ENCODE measurements at regions not wholly inside any gene's neighbourhood (a gene's known extent, or its start where the extent isn't known, plus 50 kb on each side); places are given as distances from the start of the nearest gene placed in this dataset.

- no peak for TF ChIP-seq GATA3 (IDR thresholded peaks at IDR 0.05; ENCODE audit: low read depth, low read length)
- TF ChIP-seq GATA2 (IDR thresholded peaks at IDR 0.05; ENCODE audit: low read depth, low read length) = no peak
Measured at GRCh38 chr4:108315694-108316093, 147.0 kb upstream of the LEF1 start.

GRCh38 chr4:108314900-108315589 is 146.3 kb upstream of the LEF1 start:
- TF ChIP-seq GATA2 (IDR thresholded peaks at IDR 0.05; ENCODE audit: low read depth, low read length) (no peak), GATA3 (IDR thresholded peaks at IDR 0.05; ENCODE audit: low read depth, low read length) (no peak)

GRCh38 chr4:108313546-108314339 is 145.0 kb upstream of the LEF1 start:
- TF ChIP-seq GATA2 (IDR thresholded peaks at IDR 0.05; ENCODE audit: low read depth, low read length) (no peak), GATA3 (IDR thresholded peaks at IDR 0.05; ENCODE audit: low read depth, low read length) (no peak)

- TF ChIP-seq GATA3 (IDR thresholded peaks at IDR 0.05; ENCODE audit: low read depth, low read length) (no peak), GATA2 (IDR thresholded peaks at IDR 0.05; ENCODE audit: low read depth, low read length) (no peak)
Measured at GRCh38 chr4:108311313-108311712, 142.6 kb upstream of the LEF1 start.

GRCh38 chr4:108303488-108304177 is 134.9 kb upstream of the LEF1 start:
- TF ChIP-seq GATA3 (IDR thresholded peaks at IDR 0.05; ENCODE audit: low read depth, low read length) (no peak), GATA2 (IDR thresholded peaks at IDR 0.05; ENCODE audit: low read depth, low read length) (no peak)

- TF ChIP-seq GATA3 (IDR thresholded peaks at IDR 0.05; ENCODE audit: low read depth, low read length) = no peak
- TF ChIP-seq GATA2 (IDR thresholded peaks at IDR 0.05; ENCODE audit: low read depth, low read length) = no peak
Measured at GRCh38 chr4:108301545-108302251, 133.0 kb upstream of the LEF1 start.

GRCh38 chr4:108297605-108298004 is 128.9 kb upstream of the LEF1 start:
- no peak for TF ChIP-seq GATA2 (IDR thresholded peaks at IDR 0.05; ENCODE audit: low read depth, low read length)
- no peak for TF ChIP-seq GATA3 (IDR thresholded peaks at IDR 0.05; ENCODE audit: low read depth, low read length)

GRCh38 chr4:108292229-108292628 is 123.5 kb upstream of the LEF1 start:
- no peak for TF ChIP-seq GATA2 (IDR thresholded peaks at IDR 0.05; ENCODE audit: low read depth, low read length)
- TF ChIP-seq GATA3 (IDR thresholded peaks at IDR 0.05; ENCODE audit: low read depth, low read length) = no peak

GRCh38 chr4:108291137-108291536 is 122.4 kb upstream of the LEF1 start:
- TF ChIP-seq GATA2 (IDR thresholded peaks at IDR 0.05; ENCODE audit: low read depth, low read length) = no peak
- TF ChIP-seq GATA3 (IDR thresholded peaks at IDR 0.05; ENCODE audit: low read depth, low read length) = no peak

GRCh38 chr4:108287834-108288413 is 119.2 kb upstream of the LEF1 start:
- no peak for TF ChIP-seq GATA2 (IDR thresholded peaks at IDR 0.05; ENCODE audit: low read depth, low read length)
- no peak for TF ChIP-seq GATA3 (IDR thresholded peaks at IDR 0.05; ENCODE audit: low read depth, low read length)

GRCh38 chr4:108280072-108280471 is 111.3 kb upstream of the LEF1 start:
- TF ChIP-seq GATA2 (IDR thresholded peaks at IDR 0.05; ENCODE audit: low read depth, low read length) (no peak), GATA3 (IDR thresholded peaks at IDR 0.05; ENCODE audit: low read depth, low read length) (no peak)

GRCh38 chr4:108276690-108277089 is 108.0 kb upstream of the LEF1 start:
- TF ChIP-seq GATA3 (IDR thresholded peaks at IDR 0.05; ENCODE audit: low read depth, low read length) = no peak
- TF ChIP-seq GATA2 (IDR thresholded peaks at IDR 0.05; ENCODE audit: low read depth, low read length) = no peak

GRCh38 chr4:108272986-108273385 is 104.3 kb upstream of the LEF1 start:
- TF ChIP-seq GATA2 (IDR thresholded peaks at IDR 0.05; ENCODE audit: low read depth, low read length) (no peak), GATA3 (IDR thresholded peaks at IDR 0.05; ENCODE audit: low read depth, low read length) (no peak)

- TF ChIP-seq GATA2 (IDR thresholded peaks at IDR 0.05; ENCODE audit: low read depth, low read length) = no peak
Measured at GRCh38 chr4:108272561-108272960, 103.8 kb upstream of the LEF1 start.

Measured in SH-SY5Y (cell line).